ENCODE measurements at regions not wholly inside any gene's neighbourhood (a gene's known extent, or its start where the extent isn't known, plus 50 kb on each side); places are given as distances from the start of the nearest gene placed in this dataset.

DNA sequence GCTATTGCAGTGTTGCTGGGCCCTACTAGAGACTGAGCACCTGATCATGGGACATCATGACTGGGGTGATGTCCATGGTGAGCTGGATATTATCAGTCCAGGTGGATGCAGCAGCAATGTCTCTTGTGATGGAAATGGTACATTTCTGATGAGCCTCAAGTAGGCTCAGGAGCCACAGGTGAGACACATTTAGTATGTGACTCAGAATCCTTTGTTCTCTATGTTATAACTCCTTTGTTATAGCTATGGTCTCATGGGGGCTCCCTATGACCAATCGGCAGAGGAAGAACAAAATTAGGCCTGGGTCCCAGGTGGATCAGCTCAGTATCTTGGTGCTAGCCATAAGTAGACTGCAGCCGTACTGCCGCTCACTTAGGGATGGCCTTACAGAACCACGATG lies 107.9 kb upstream of the FAT1 start (continued):
- no peak for TF ChIP-seq YY1 (IDR thresholded peaks at IDR 0.05; ENCODE audit: low read depth, low read length)

DNA sequence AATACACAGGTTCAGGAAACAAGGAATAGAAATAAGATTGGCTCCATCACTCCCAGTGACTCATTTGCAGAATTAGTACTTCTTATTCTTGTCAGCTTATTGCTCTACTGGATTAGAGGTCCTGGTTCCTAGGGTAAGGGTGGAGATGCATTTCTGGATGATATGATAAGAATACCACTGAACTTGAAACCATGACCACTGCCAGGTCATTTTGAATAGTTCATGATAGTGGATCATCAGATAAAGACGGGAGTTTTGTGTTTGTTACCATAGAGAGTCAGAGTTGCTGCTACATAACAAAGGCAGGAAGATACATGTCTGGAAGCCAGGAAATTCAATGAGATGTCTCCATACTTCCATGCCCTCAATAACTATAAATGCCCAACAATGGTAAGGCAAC lies 109.2 kb upstream of the FAT1 start:
- Histone ChIP-seq H3K79me2 (ENCODE audit: control insufficient read depth in 1 of 2, insufficient read depth in 2 of 2, low read length in 2 of 2) (no peaks in the 10 kb centered on the region), H3K18ac (ENCODE audit: extremely low read depth, low read length) (no peak overlapping the region), H3K14ac (ENCODE audit: insufficient read length) (no peak overlapping the region), H4K8ac (ENCODE audit: extremely low read depth, insufficient read depth, low read length) (no peak overlapping the region), H3K79me1 (ENCODE audit: low read depth, low read length) (no peaks in the 10 kb centered on the region), H3K4me2 (ENCODE audit: insufficient read depth in 1 of 2, low read depth in 2 of 2, low read length in 2 of 2) (no peak overlapping the region), H2BK20ac (ENCODE audit: low read length) (no peak overlapping the region), H3K9me3 (ENCODE audit: insufficient read depth in 2 of 2, low read depth in 1 of 2, low read length in 1 of 2) (no peaks in the 10 kb centered on the region), H3K27me3 (replicated peaks in 1 of 4; ENCODE audit: control insufficient read depth in 3 of 4, extremely low read depth in 1 of 4, insufficient read depth in 3 of 4, low read length in 3 of 4) (no peaks in the 10 kb centered on the region), H3K23me2 (ENCODE audit: low read depth, low read length) (no peaks in the 10 kb centered on the region), H2BK15ac (ENCODE audit: low read length) (no peak overlapping the region), H3K56ac (replicated peaks; ENCODE audit: insufficient read length, low read depth, low read length) (no peak overlapping the region), H3K27ac (ENCODE audit: low read depth, low read length) (no peak overlapping the region), H4K20me1 (replicated peaks in 1 of 2; ENCODE audit: control insufficient read depth in 1 of 2, insufficient read depth in 2 of 2, low read length in 2 of 2) (no peaks in the 10 kb centered on the region), H3K4me1 (replicated peaks in 1 of 4; ENCODE audit: control insufficient read depth in 3 of 4, insufficient read depth in 4 of 4, low read length in 3 of 4) (no peaks in the 10 kb centered on the region), H2BK5ac (ENCODE audit: low read depth, low read length) (no peak overlapping the region), H2BK12ac (ENCODE audit: low read depth, low read length) (no peak overlapping the region), H4K91ac (replicated peaks; ENCODE audit: insufficient read length, low read length) (no peak overlapping the region), H3K9ac (replicated peaks in 1 of 4; ENCODE audit: extremely low read depth in 1 of 4, low read depth in 3 of 4, low read length in 3 of 4) (no peak overlapping the region), H3K4ac (replicated peaks; ENCODE audit: insufficient read length, low read depth, low read length) (no peak overlapping the region), H2AFZ (ENCODE audit: low read length) (no peak overlapping the region), H3K36me3 (ENCODE audit: control insufficient read depth in 2 of 4, insufficient read depth in 4 of 4, low read length in 3 of 4) (no peaks in the 10 kb centered on the region), H2AK5ac (ENCODE audit: low read depth, low read length) (no peak overlapping the region), H4K5ac (ENCODE audit: insufficient read length, low read depth, low read length) (no peak overlapping the region), H3K23ac (ENCODE audit: insufficient read length) (no peak overlapping the region), H3K4me3 (ENCODE audit: extremely low read depth in 1 of 4, insufficient read depth in 2 of 4, low read depth in 3 of 4, low read length in 4 of 4) (no peak overlapping the region), H2BK120ac (replicated peaks; ENCODE audit: low read depth, low read length) (no peak overlapping the region)
- FAIRE-seq (no peak), DNase-seq (ENCODE audit: low read depth in 1 of 2, low spot score in 2 of 2) (no peak)
- ChIA-PET POLR2A (ENCODE audit: partially characterized antibody) (no interaction called here), CTCF (ENCODE audit: partially characterized antibody) (no interaction called here)
- WGBS, 2 experiments (ENCODE audit: extremely low coverage in 1 of 2, insufficient coverage in 1 of 2, insufficient read length in 1 of 2, insufficient replicate concordance in 2 of 2, low coverage in 1 of 2, low lambda C conversion rate in 2 of 2, missing lambda C conversion rate in 1 of 2): 96% methylated on average over 1 of the region's 1 CpG; no CpG with 5 or more reads in 1 of the 2 experiments
- no peak for TF ChIP-seq YY1 (IDR thresholded peaks at IDR 0.05; ENCODE audit: low read depth, low read length)

All from H1 (cell line).